H1 (cell line): ENCODE measurements at regions not wholly inside any gene's neighbourhood (a gene's known extent, or its start where the extent isn't known, plus 50 kb on each side); places are given as distances from the start of the nearest gene placed in this dataset.

ENCODE experiments used
- CTCF ChIA-PET: fragments of 300-600 bp; sonication (Branson Sonifier 250); formaldehyde crosslinking; loops from one replicate; lab custom pipeline; 2021; ENCODE audit not compliant: partially characterized antibody; lab: Charles Lee
- POLR2A ChIA-PET: fragments of 300-600 bp; sonication (Branson Sonifier 250); formaldehyde crosslinking; loops from one replicate; lab custom pipeline; 2021; ENCODE audit warnings: inconsistent platforms; ENCODE audit not compliant: partially characterized antibody; lab: Charles Lee
- DNase-seq, 2 experiments: peaks; one replicate each; pipeline versions ENCODE4 v3.0.0 to v3.0.0-alpha.2; 2010 to 2022; ENCODE audit warnings: low spot score in 2 of 2, low read depth in 1 of 2, mixed read lengths in 1 of 2
- FAIRE-seq: peaks from 2 replicates; lab custom pipeline; 2011; peaks lifted over from hg19 to GRCh38; lab: Jason Lieb, UNC
- H2AFZ ChIP-seq: 2 replicates; pipeline ENCODE4 v1.8.1; 2012; ENCODE audit warnings: low read length, inconsistent platforms
- H2AK5ac ChIP-seq: 2 replicates; pipeline ENCODE4 v1.6.1; 2013; ENCODE audit warnings: low read depth, low read length
- H2BK120ac ChIP-seq: replicated peaks from 2 replicates; pipeline ENCODE3; 2013; ENCODE audit warnings: low read depth, low read length, inconsistent platforms
- H2BK12ac ChIP-seq: 2 replicates; pipeline ENCODE4 v1.6.1; 2013; ENCODE audit warnings: low read depth, low read length
- H2BK15ac ChIP-seq: 2 replicates; pipeline ENCODE4 v1.6.1; 2013; ENCODE audit warnings: low read length
- H2BK20ac ChIP-seq: 2 replicates; pipeline ENCODE4 v1.6.1; 2013; ENCODE audit warnings: low read length
- H2BK5ac ChIP-seq: 2 replicates; pipeline ENCODE4 v1.6.1; 2013; ENCODE audit warnings: low read depth, low read length
- H3K14ac ChIP-seq: 2 replicates; pipeline ENCODE4 v1.6.1; 2013; ENCODE audit warnings: inconsistent platforms; ENCODE audit not compliant: insufficient read length
- H3K18ac ChIP-seq: 2 replicates; pipeline ENCODE4 v1.6.1; 2013; ENCODE audit warnings: low read length; ENCODE audit errors: extremely low read depth
- H3K23ac ChIP-seq: 2 replicates; pipeline ENCODE4 v1.6.1; 2013; ENCODE audit warnings: inconsistent platforms; ENCODE audit not compliant: insufficient read length
- H3K23me2 ChIP-seq: 2 replicates; pipeline ENCODE4 v1.6.1; 2013; ENCODE audit warnings: low read depth, low read length
- H3K27ac ChIP-seq: 2 replicates; pipeline ENCODE4 v1.6.1; 2011; ENCODE audit warnings: low read depth, low read length, inconsistent platforms
- H3K27me3 ChIP-seq, 4 experiments: replicated peaks in 1 of 4; 1 replicate in 1 of 4; 2 replicates in 3 of 4; pipeline versions ENCODE4 v1.6.1 to v1.8.1; 2011 to 2013; ENCODE audit warnings: low read length in 3 of 4, mild to moderate bottlenecking in 3 of 4, inconsistent platforms in 2 of 4, mixed read lengths in 2 of 4, moderate library complexity in 1 of 4; ENCODE audit not compliant: control insufficient read depth in 3 of 4, insufficient read depth in 3 of 4; ENCODE audit errors: extremely low read depth in 1 of 4
- H3K36me3 ChIP-seq, 4 experiments: 2 replicates each; pipeline versions ENCODE4 v1.6.1 to v1.8.1; 2011 to 2013; ENCODE audit warnings: mild to moderate bottlenecking in 4 of 4, low read length in 3 of 4, moderate library complexity in 2 of 4, control low read depth in 1 of 4, inconsistent platforms in 1 of 4; ENCODE audit not compliant: insufficient read depth in 4 of 4, control insufficient read depth in 2 of 4
- H3K4ac ChIP-seq: replicated peaks from 2 replicates; pipeline ENCODE3; 2013; ENCODE audit warnings: low read length, low read depth, mixed read lengths, inconsistent platforms; ENCODE audit not compliant: insufficient read length
- H3K4me1 ChIP-seq, 4 experiments: replicated peaks in 1 of 4; 1 replicate in 1 of 4; 2 replicates in 3 of 4; pipeline versions ENCODE4 v1.6.1 to v1.8.1; 2011 to 2013; ENCODE audit warnings: low read length in 3 of 4, inconsistent platforms in 2 of 4, mixed read lengths in 1 of 4; ENCODE audit not compliant: insufficient read depth in 4 of 4, control insufficient read depth in 3 of 4
- H3K4me2 ChIP-seq, 2 experiments: 2 replicates each; pipeline versions ENCODE4 v1.6.1 to v1.8.1; 2011 to 2013; ENCODE audit warnings: low read depth in 2 of 2, low read length in 2 of 2, control low read depth in 1 of 2, inconsistent platforms in 1 of 2, mild to moderate bottlenecking in 1 of 2; ENCODE audit not compliant: insufficient read depth in 1 of 2
- H3K4me3 ChIP-seq, 4 experiments: fragments of 200-600, 300-600 bp in 1 of 4; sonication (generic), shearing (Covaris generic), sonication (Bioruptor Twin) in 1 of 4; 2 replicates each; pipeline versions ENCODE4 v1.5.1 to v1.8.1; 2011 to 2016; ENCODE audit warnings: low read length in 4 of 4, low read depth in 3 of 4, control low read depth in 2 of 4, inconsistent platforms in 2 of 4, mild to moderate bottlenecking in 2 of 4, mixed read lengths in 1 of 4, moderate library complexity in 1 of 4; ENCODE audit not compliant: insufficient read depth in 2 of 4; ENCODE audit errors: extremely low read depth in 1 of 4
- H3K56ac ChIP-seq: replicated peaks from 2 replicates; pipeline ENCODE3; 2013; ENCODE audit warnings: low read depth, mild to moderate bottlenecking, mixed read lengths, low read length, inconsistent platforms; ENCODE audit not compliant: insufficient read length
- H3K79me1 ChIP-seq: 2 replicates; pipeline ENCODE4 v1.6.1; 2013; ENCODE audit warnings: low read depth, low read length, control low read depth
- H3K79me2 ChIP-seq, 2 experiments: 2 replicates each; pipeline versions ENCODE4 v1.6.1 to v1.8.1; 2012 to 2013; ENCODE audit warnings: low read length in 2 of 2, mild to moderate bottlenecking in 2 of 2, inconsistent platforms in 1 of 2; ENCODE audit not compliant: insufficient read depth in 2 of 2, control insufficient read depth in 1 of 2
- H3K9ac ChIP-seq, 4 experiments: replicated peaks in 1 of 4; 1 replicate in 1 of 4; 2 replicates in 3 of 4; pipeline versions ENCODE4 v1.6.1 to v1.8.1; 2011 to 2013; ENCODE audit warnings: low read depth in 3 of 4, low read length in 3 of 4, control low read depth in 2 of 4, mild to moderate bottlenecking in 2 of 4, moderate library complexity in 2 of 4, inconsistent platforms in 1 of 4; ENCODE audit errors: extremely low read depth in 1 of 4
- H3K9me3 ChIP-seq, 2 experiments: 2 replicates each; pipeline versions ENCODE4 v1.6.1 to v1.8.1; 2012 to 2013; ENCODE audit warnings: mild to moderate bottlenecking in 2 of 2, moderate library complexity in 2 of 2, control low read depth in 1 of 2, inconsistent platforms in 1 of 2, low read depth in 1 of 2, low read length in 1 of 2, mixed read lengths in 1 of 2; ENCODE audit not compliant: insufficient read depth in 2 of 2
- H4K20me1 ChIP-seq, 2 experiments: replicated peaks in 1 of 2; 2 replicates each; pipeline versions ENCODE3 to v1.8.1; 2011 to 2013; ENCODE audit warnings: inconsistent platforms in 2 of 2, low read length in 2 of 2, mild to moderate bottlenecking in 1 of 2; ENCODE audit not compliant: insufficient read depth in 2 of 2, control insufficient read depth in 1 of 2
- H4K5ac ChIP-seq: 2 replicates; pipeline ENCODE4 v1.6.1; 2013; ENCODE audit warnings: low read length, low read depth, mixed read lengths, inconsistent platforms; ENCODE audit not compliant: insufficient read length
- H4K8ac ChIP-seq: 2 replicates; pipeline ENCODE4 v1.8.0; 2013; ENCODE audit warnings: mild to moderate bottlenecking, moderate library complexity, low read length, inconsistent platforms; ENCODE audit not compliant: insufficient read depth; ENCODE audit errors: extremely low read depth
- H4K91ac ChIP-seq: replicated peaks from 2 replicates; pipeline ENCODE3; 2013; ENCODE audit warnings: low read length, mixed read lengths, inconsistent platforms; ENCODE audit not compliant: insufficient read length
- BACH1 ChIP-seq: IDR thresholded peaks from 2 replicates; pipeline ENCODE4 v1.6.1; 2012; ENCODE audit warnings: low read length, improper control_type of control experiment
- CHD2 ChIP-seq: IDR thresholded peaks from 2 replicates; pipeline ENCODE4 v1.6.1; 2012; ENCODE audit warnings: low read length, improper control_type of control experiment
- CTBP2 ChIP-seq: IDR thresholded peaks from 2 replicates; pipeline ENCODE4 v1.7.0; 2011; ENCODE audit warnings: borderline replicate concordance, mild to moderate bottlenecking, moderate library complexity, mixed read lengths, low read length; ENCODE audit not compliant: insufficient read depth, insufficient read length
- FOSL1 ChIP-seq: IDR thresholded peaks from 2 replicates; pipeline ENCODE4 v1.6.1; 2011; ENCODE audit warnings: mild to moderate bottlenecking, low read depth, low read length, moderate library complexity; ENCODE audit not compliant: insufficient read depth
- GTF2F1 ChIP-seq: IDR thresholded peaks from 2 replicates; pipeline ENCODE4 v1.6.1; 2012; ENCODE audit warnings: low read depth, low read length, improper control_type of control experiment, borderline replicate concordance
- KDM4A ChIP-seq: IDR thresholded peaks from one replicate; pipeline ENCODE4 v1.7.1; 2012; ENCODE audit warnings: low read depth, mild to moderate bottlenecking, moderate library complexity, low read length, inconsistent platforms; ENCODE audit not compliant: severe bottlenecking
- KDM5A ChIP-seq: fragments of 200-600 bp; IDR thresholded peaks from 2 replicates; pipeline ENCODE4 v1.7.1; 2012; ENCODE audit warnings: mild to moderate bottlenecking, low read length, inconsistent platforms, mixed read lengths
- MAFK ChIP-seq: IDR thresholded peaks from 2 replicates; pipeline ENCODE4 v1.6.1; 2012; ENCODE audit warnings: low read depth, mild to moderate bottlenecking, improper control_type of control experiment, low read length
- NANOG ChIP-seq: IDR thresholded peaks from 2 replicates; pipeline ENCODE4 v1.6.1; 2011; ENCODE audit warnings: low read length, low read depth, mild to moderate bottlenecking, inconsistent platforms; ENCODE audit not compliant: insufficient read depth, poor library complexity, severe bottlenecking
- PHF8 ChIP-seq: fragments of 200-600 bp; sonication (generic); conservative IDR thresholded peaks from 2 replicates; pipeline ENCODE4 v1.7.1; 2012; ENCODE audit warnings: low read depth, mild to moderate bottlenecking, inconsistent platforms, low read length, moderate library complexity
- SP4 ChIP-seq: IDR thresholded peaks from 2 replicates; pipeline ENCODE4 v1.6.1; 2012; ENCODE audit warnings: low read length, inconsistent platforms
- SRF ChIP-seq: IDR thresholded peaks from 2 replicates; pipeline ENCODE4 v1.6.1; 2011; ENCODE audit warnings: mild to moderate bottlenecking, low read depth, low read length, moderate library complexity
- SUZ12 ChIP-seq: fragments of 200-600 bp; sonication (generic); IDR thresholded peaks from 2 replicates; pipeline ENCODE4 v1.6.1; 2012; ENCODE audit warnings: mild to moderate bottlenecking, inconsistent platforms, low read length, moderate library complexity, mixed read lengths
- WGBS, 2 experiments: shearing (Covaris generic) in 1 of 2; methylation state at CpG; one replicate each; pipeline versions ENCODE4 v1.1.6 to v1.1.7; 2013 to 2015; ENCODE audit warnings: low lambda C conversion rate in 2 of 2, mixed read lengths in 2 of 2, inconsistent platforms in 1 of 2, low coverage in 1 of 2, missing lambda C conversion rate in 1 of 2; ENCODE audit not compliant: insufficient replicate concordance in 2 of 2, insufficient coverage in 1 of 2, insufficient read length in 1 of 2; ENCODE audit errors: extremely low coverage in 1 of 2, missing lambda C conversion rate in 1 of 2; 5-methylcytosine and 5-hydroxymethylcytosine counted together
- TF ChIP-seq, protein P1 (sequence below): IDR thresholded peaks from 2 replicates; pipeline ENCODE4 v1.6.1; 2012; ENCODE audit warnings: low read length, inconsistent platforms

DNA sequence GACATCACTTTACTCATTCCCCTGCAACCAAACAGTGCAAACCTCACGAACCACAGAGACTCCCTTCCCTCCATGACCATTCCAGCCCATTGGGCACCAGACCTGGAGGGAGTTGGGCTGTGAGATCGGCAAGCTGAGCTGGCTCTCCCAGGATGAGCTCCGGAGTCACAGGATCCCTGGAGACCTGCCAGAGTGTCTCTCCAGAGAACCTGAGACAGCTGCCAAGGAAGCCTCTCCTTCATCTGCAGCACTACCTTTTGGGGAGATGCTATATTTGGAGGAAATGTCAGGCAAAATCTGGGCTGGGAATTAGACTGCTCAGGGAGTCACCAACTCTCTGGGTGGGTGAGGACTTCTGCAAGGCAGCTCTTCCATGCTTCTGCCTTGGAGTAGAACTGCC is 417.4 kb downstream of the TNS1 start:
- no peak for FAIRE-seq
- H3K9ac ChIP-seq: no peak overlapping the region
- no peaks in the 10 kb centered on the region for H4K20me1 ChIP-seq
- H4K5ac ChIP-seq: no peak overlapping the region
- no peak overlapping the region for H2AK5ac ChIP-seq
- H2BK15ac ChIP-seq: no peak overlapping the region
- CTCF ChIA-PET: interaction anchor here (1.0 to 1.8 kb wide), 3 partner anchors 11 to 128 kb away, joined by 3 to 5 read pairs (median 4); no protein-coding TSS in a partner anchor
- H3K4ac ChIP-seq: no peak overlapping the region
- H3K56ac ChIP-seq: no peak overlapping the region
- H2BK20ac ChIP-seq: no peak overlapping the region
- H3K4me3 ChIP-seq: no peak overlapping the region
- no peaks in the 10 kb centered on the region for H3K79me1 ChIP-seq
- H3K27me3 ChIP-seq: no peaks in the 10 kb centered on the region
- POLR2A ChIA-PET: no interaction called here
- H3K4me2 ChIP-seq: no peak overlapping the region
- H3K27ac ChIP-seq: no peak overlapping the region
- no peaks in the 10 kb centered on the region for H3K79me2 ChIP-seq
- 80% methylated on average over 3 of the region's 3 CpGs; no CpG with 5 or more reads in 1 of the 2 experiments for WGBS, 2 experiments
- H2BK5ac ChIP-seq: no peak overlapping the region
- H3K23me2 ChIP-seq: no peaks in the 10 kb centered on the region
- no peaks in the 10 kb centered on the region for H3K36me3 ChIP-seq
- H3K4me1 ChIP-seq: no peaks in the 10 kb centered on the region
- H2BK12ac ChIP-seq: no peak overlapping the region
- no peak overlapping the region for H3K14ac ChIP-seq
- no peak overlapping the region for H2BK120ac ChIP-seq
- no peak overlapping the region for H4K8ac ChIP-seq
- DNase-seq: no peak
- no peaks in the 10 kb centered on the region for H3K9me3 ChIP-seq
- H3K18ac ChIP-seq: no peak overlapping the region
- H4K91ac ChIP-seq: no peak overlapping the region
- H3K23ac ChIP-seq: no peak overlapping the region
- H2AFZ ChIP-seq: no peak overlapping the region
- TF ChIP-seq GTF2F1: no peak
- no peak for TF ChIP-seq NANOG
- no peak for TF ChIP-seq SUZ12
- TF ChIP-seq MAFK: no peak
- TF ChIP-seq CHD2: no peak
- no peak for TF ChIP-seq KDM4A
- TF ChIP-seq, protein P1, sequence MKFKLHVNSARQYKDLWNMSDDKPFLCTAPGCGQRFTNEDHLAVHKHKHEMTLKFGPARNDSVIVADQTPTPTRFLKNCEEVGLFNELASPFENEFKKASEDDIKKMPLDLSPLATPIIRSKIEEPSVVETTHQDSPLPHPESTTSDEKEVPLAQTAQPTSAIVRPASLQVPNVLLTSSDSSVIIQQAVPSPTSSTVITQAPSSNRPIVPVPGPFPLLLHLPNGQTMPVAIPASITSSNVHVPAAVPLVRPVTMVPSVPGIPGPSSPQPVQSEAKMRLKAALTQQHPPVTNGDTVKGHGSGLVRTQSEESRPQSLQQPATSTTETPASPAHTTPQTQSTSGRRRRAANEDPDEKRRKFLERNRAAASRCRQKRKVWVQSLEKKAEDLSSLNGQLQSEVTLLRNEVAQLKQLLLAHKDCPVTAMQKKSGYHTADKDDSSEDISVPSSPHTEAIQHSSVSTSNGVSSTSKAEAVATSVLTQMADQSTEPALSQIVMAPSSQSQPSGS: no peak
- no peak for TF ChIP-seq FOSL1
- no peak for TF ChIP-seq BACH1
- TF ChIP-seq PHF8: no peak
- TF ChIP-seq KDM5A: no peak
- no peak for TF ChIP-seq SRF
- no peak for TF ChIP-seq SP4
- TF ChIP-seq CTBP2: no peak
